H1 (cell line): ENCODE measurements at regions not wholly inside any gene's neighbourhood (a gene's known extent, or its start where the extent isn't known, plus 50 kb on each side); places are given as distances from the start of the nearest gene placed in this dataset.

Experiments used
- CTCF ChIA-PET: fragments of 300-600 bp; sonication (Branson Sonifier 250); formaldehyde crosslinking; loops from one replicate; lab custom pipeline; 2021; ENCODE audit not compliant: partially characterized antibody; lab: Charles Lee
- POLR2A ChIA-PET: fragments of 300-600 bp; sonication (Branson Sonifier 250); formaldehyde crosslinking; loops from one replicate; lab custom pipeline; 2021; ENCODE audit warnings: inconsistent platforms; ENCODE audit not compliant: partially characterized antibody; lab: Charles Lee
- DNase-seq, 2 experiments: peaks; one replicate each; pipeline versions ENCODE4 v3.0.0 to v3.0.0-alpha.2; 2010 to 2022; ENCODE audit warnings: low spot score in 2 of 2, low read depth in 1 of 2, mixed read lengths in 1 of 2
- FAIRE-seq: peaks from 2 replicates; lab custom pipeline; 2011; peaks lifted over from hg19 to GRCh38; lab: Jason Lieb, UNC
- H2AFZ ChIP-seq: 2 replicates; pipeline ENCODE4 v1.8.1; 2012; ENCODE audit warnings: low read length, inconsistent platforms
- H2AK5ac ChIP-seq: 2 replicates; pipeline ENCODE4 v1.6.1; 2013; ENCODE audit warnings: low read depth, low read length
- H2BK120ac ChIP-seq: replicated peaks from 2 replicates; pipeline ENCODE3; 2013; ENCODE audit warnings: low read depth, low read length, inconsistent platforms
- H2BK12ac ChIP-seq: 2 replicates; pipeline ENCODE4 v1.6.1; 2013; ENCODE audit warnings: low read depth, low read length
- H2BK15ac ChIP-seq: 2 replicates; pipeline ENCODE4 v1.6.1; 2013; ENCODE audit warnings: low read length
- H2BK20ac ChIP-seq: 2 replicates; pipeline ENCODE4 v1.6.1; 2013; ENCODE audit warnings: low read length
- H2BK5ac ChIP-seq: 2 replicates; pipeline ENCODE4 v1.6.1; 2013; ENCODE audit warnings: low read depth, low read length
- H3K14ac ChIP-seq: 2 replicates; pipeline ENCODE4 v1.6.1; 2013; ENCODE audit warnings: inconsistent platforms; ENCODE audit not compliant: insufficient read length
- H3K18ac ChIP-seq: 2 replicates; pipeline ENCODE4 v1.6.1; 2013; ENCODE audit warnings: low read length; ENCODE audit errors: extremely low read depth
- H3K23ac ChIP-seq: 2 replicates; pipeline ENCODE4 v1.6.1; 2013; ENCODE audit warnings: inconsistent platforms; ENCODE audit not compliant: insufficient read length
- H3K23me2 ChIP-seq: 2 replicates; pipeline ENCODE4 v1.6.1; 2013; ENCODE audit warnings: low read depth, low read length
- H3K27ac ChIP-seq: 2 replicates; pipeline ENCODE4 v1.6.1; 2011; ENCODE audit warnings: low read depth, low read length, inconsistent platforms
- H3K27me3 ChIP-seq, 4 experiments: replicated peaks in 1 of 4; 1 replicate in 1 of 4; 2 replicates in 3 of 4; pipeline versions ENCODE4 v1.6.1 to v1.8.1; 2011 to 2013; ENCODE audit warnings: low read length in 3 of 4, mild to moderate bottlenecking in 3 of 4, inconsistent platforms in 2 of 4, mixed read lengths in 2 of 4, moderate library complexity in 1 of 4; ENCODE audit not compliant: control insufficient read depth in 3 of 4, insufficient read depth in 3 of 4; ENCODE audit errors: extremely low read depth in 1 of 4
- H3K36me3 ChIP-seq, 4 experiments: 2 replicates each; pipeline versions ENCODE4 v1.6.1 to v1.8.1; 2011 to 2013; ENCODE audit warnings: mild to moderate bottlenecking in 4 of 4, low read length in 3 of 4, moderate library complexity in 2 of 4, control low read depth in 1 of 4, inconsistent platforms in 1 of 4; ENCODE audit not compliant: insufficient read depth in 4 of 4, control insufficient read depth in 2 of 4
- H3K4ac ChIP-seq: replicated peaks from 2 replicates; pipeline ENCODE3; 2013; ENCODE audit warnings: low read length, low read depth, mixed read lengths, inconsistent platforms; ENCODE audit not compliant: insufficient read length
- H3K4me1 ChIP-seq, 4 experiments: replicated peaks in 1 of 4; 1 replicate in 1 of 4; 2 replicates in 3 of 4; pipeline versions ENCODE4 v1.6.1 to v1.8.1; 2011 to 2013; ENCODE audit warnings: low read length in 3 of 4, inconsistent platforms in 2 of 4, mixed read lengths in 1 of 4; ENCODE audit not compliant: insufficient read depth in 4 of 4, control insufficient read depth in 3 of 4
- H3K4me2 ChIP-seq, 2 experiments: 2 replicates each; pipeline versions ENCODE4 v1.6.1 to v1.8.1; 2011 to 2013; ENCODE audit warnings: low read depth in 2 of 2, low read length in 2 of 2, control low read depth in 1 of 2, inconsistent platforms in 1 of 2, mild to moderate bottlenecking in 1 of 2; ENCODE audit not compliant: insufficient read depth in 1 of 2
- H3K4me3 ChIP-seq, 4 experiments: fragments of 200-600, 300-600 bp in 1 of 4; sonication (generic), shearing (Covaris generic), sonication (Bioruptor Twin) in 1 of 4; 2 replicates each; pipeline versions ENCODE4 v1.5.1 to v1.8.1; 2011 to 2016; ENCODE audit warnings: low read length in 4 of 4, low read depth in 3 of 4, control low read depth in 2 of 4, inconsistent platforms in 2 of 4, mild to moderate bottlenecking in 2 of 4, mixed read lengths in 1 of 4, moderate library complexity in 1 of 4; ENCODE audit not compliant: insufficient read depth in 2 of 4; ENCODE audit errors: extremely low read depth in 1 of 4
- H3K56ac ChIP-seq: replicated peaks from 2 replicates; pipeline ENCODE3; 2013; ENCODE audit warnings: low read depth, mild to moderate bottlenecking, mixed read lengths, low read length, inconsistent platforms; ENCODE audit not compliant: insufficient read length
- H3K79me1 ChIP-seq: 2 replicates; pipeline ENCODE4 v1.6.1; 2013; ENCODE audit warnings: low read depth, low read length, control low read depth
- H3K79me2 ChIP-seq, 2 experiments: 2 replicates each; pipeline versions ENCODE4 v1.6.1 to v1.8.1; 2012 to 2013; ENCODE audit warnings: low read length in 2 of 2, mild to moderate bottlenecking in 2 of 2, inconsistent platforms in 1 of 2; ENCODE audit not compliant: insufficient read depth in 2 of 2, control insufficient read depth in 1 of 2
- H3K9ac ChIP-seq, 4 experiments: replicated peaks in 1 of 4; 1 replicate in 1 of 4; 2 replicates in 3 of 4; pipeline versions ENCODE4 v1.6.1 to v1.8.1; 2011 to 2013; ENCODE audit warnings: low read depth in 3 of 4, low read length in 3 of 4, control low read depth in 2 of 4, mild to moderate bottlenecking in 2 of 4, moderate library complexity in 2 of 4, inconsistent platforms in 1 of 4; ENCODE audit errors: extremely low read depth in 1 of 4
- H3K9me3 ChIP-seq, 2 experiments: 2 replicates each; pipeline versions ENCODE4 v1.6.1 to v1.8.1; 2012 to 2013; ENCODE audit warnings: mild to moderate bottlenecking in 2 of 2, moderate library complexity in 2 of 2, control low read depth in 1 of 2, inconsistent platforms in 1 of 2, low read depth in 1 of 2, low read length in 1 of 2, mixed read lengths in 1 of 2; ENCODE audit not compliant: insufficient read depth in 2 of 2
- H4K20me1 ChIP-seq, 2 experiments: replicated peaks in 1 of 2; 2 replicates each; pipeline versions ENCODE3 to v1.8.1; 2011 to 2013; ENCODE audit warnings: inconsistent platforms in 2 of 2, low read length in 2 of 2, mild to moderate bottlenecking in 1 of 2; ENCODE audit not compliant: insufficient read depth in 2 of 2, control insufficient read depth in 1 of 2
- H4K5ac ChIP-seq: 2 replicates; pipeline ENCODE4 v1.6.1; 2013; ENCODE audit warnings: low read length, low read depth, mixed read lengths, inconsistent platforms; ENCODE audit not compliant: insufficient read length
- H4K8ac ChIP-seq: 2 replicates; pipeline ENCODE4 v1.8.0; 2013; ENCODE audit warnings: mild to moderate bottlenecking, moderate library complexity, low read length, inconsistent platforms; ENCODE audit not compliant: insufficient read depth; ENCODE audit errors: extremely low read depth
- H4K91ac ChIP-seq: replicated peaks from 2 replicates; pipeline ENCODE3; 2013; ENCODE audit warnings: low read length, mixed read lengths, inconsistent platforms; ENCODE audit not compliant: insufficient read length
- BACH1 ChIP-seq: IDR thresholded peaks from 2 replicates; pipeline ENCODE4 v1.6.1; 2012; ENCODE audit warnings: low read length, improper control_type of control experiment
- CBX8 ChIP-seq: fragments of 300-800, 300-1000 bp; sonication (generic); IDR thresholded peaks from 2 replicates; pipeline ENCODE4 v1.7.1; 2016; ENCODE audit warnings: low read depth, low read length, borderline replicate concordance
- CREB1 ChIP-seq: IDR thresholded peaks from 2 replicates; pipeline ENCODE4 v1.6.1; 2012; ENCODE audit warnings: inconsistent platforms
- EGR1 ChIP-seq: IDR thresholded peaks from 2 replicates; pipeline ENCODE4 v1.6.1; 2011; ENCODE audit warnings: low read depth, low read length, borderline replicate concordance
- HDAC6 ChIP-seq: IDR thresholded peaks from one replicate; pipeline ENCODE4 v1.7.1; 2012; ENCODE audit warnings: low read depth, mild to moderate bottlenecking, inconsistent platforms, low read length, moderate library complexity
- NRF1 ChIP-seq: IDR thresholded peaks from 2 replicates; pipeline ENCODE4 v1.6.1; 2011; ENCODE audit warnings: mild to moderate bottlenecking, low read depth, low read length, improper control_type of control experiment
- POLR2A ChIP-seq, 2 experiments: IDR thresholded peaks; 1 replicate in 1 of 2; 2 replicates in 1 of 2; pipeline ENCODE4 v1.6.1; 2011; ENCODE audit warnings: low read depth in 2 of 2, low read length in 2 of 2, mild to moderate bottlenecking in 2 of 2; ENCODE audit errors: control extremely low read depth in 1 of 2
- RXRA ChIP-seq: IDR thresholded peaks from 2 replicates; pipeline ENCODE4 v1.6.1; 2011; ENCODE audit warnings: low read depth, mild to moderate bottlenecking, low read length, moderate library complexity; ENCODE audit not compliant: insufficient read depth
- SAP30 ChIP-seq: fragments of 300-600 bp; sonication (generic); IDR thresholded peaks from 2 replicates; pipeline ENCODE4 v1.7.1; 2012; ENCODE audit warnings: low read length, moderate library complexity, mild to moderate bottlenecking, inconsistent platforms; ENCODE audit not compliant: insufficient read depth, insufficient replicate concordance
- SIN3A ChIP-seq, 2 experiments: IDR thresholded peaks in 1 of 2; conservative IDR thresholded peaks in 1 of 2; 2 replicates each; pipeline ENCODE4 v1.6.1; 2011 to 2012; ENCODE audit warnings: low read length in 2 of 2, improper control_type of control experiment in 1 of 2, low read depth in 1 of 2, mild to moderate bottlenecking in 1 of 2
- SP1 ChIP-seq: IDR thresholded peaks from 2 replicates; pipeline ENCODE4 v1.6.1; 2011; ENCODE audit warnings: low read depth, low read length
- SP4 ChIP-seq: IDR thresholded peaks from 2 replicates; pipeline ENCODE4 v1.6.1; 2012; ENCODE audit warnings: low read length, inconsistent platforms
- TBP ChIP-seq: IDR thresholded peaks from 2 replicates; pipeline ENCODE4 v1.6.1; 2011; ENCODE audit warnings: low read depth, low read length, improper control_type of control experiment
- TCF12 ChIP-seq: IDR thresholded peaks from 2 replicates; pipeline ENCODE4 v1.6.1; 2011; ENCODE audit warnings: low read depth, mild to moderate bottlenecking, low read length
- YY1 ChIP-seq: IDR thresholded peaks from 2 replicates; pipeline ENCODE4 v1.6.1; 2011; ENCODE audit warnings: low read depth, mild to moderate bottlenecking, low read length
- WGBS, 2 experiments: shearing (Covaris generic) in 1 of 2; methylation state at CpG; one replicate each; pipeline versions ENCODE4 v1.1.6 to v1.1.7; 2013 to 2015; ENCODE audit warnings: low lambda C conversion rate in 2 of 2, mixed read lengths in 2 of 2, inconsistent platforms in 1 of 2, low coverage in 1 of 2, missing lambda C conversion rate in 1 of 2; ENCODE audit not compliant: insufficient replicate concordance in 2 of 2, insufficient coverage in 1 of 2, insufficient read length in 1 of 2; ENCODE audit errors: extremely low coverage in 1 of 2, missing lambda C conversion rate in 1 of 2; 5-methylcytosine and 5-hydroxymethylcytosine counted together
- TF ChIP-seq, protein P1 (sequence below): IDR thresholded peaks from 2 replicates; pipeline ENCODE4 v1.6.1; 2011; ENCODE audit warnings: low read depth, mild to moderate bottlenecking, low read length; ENCODE audit not compliant: insufficient read depth

DNA sequence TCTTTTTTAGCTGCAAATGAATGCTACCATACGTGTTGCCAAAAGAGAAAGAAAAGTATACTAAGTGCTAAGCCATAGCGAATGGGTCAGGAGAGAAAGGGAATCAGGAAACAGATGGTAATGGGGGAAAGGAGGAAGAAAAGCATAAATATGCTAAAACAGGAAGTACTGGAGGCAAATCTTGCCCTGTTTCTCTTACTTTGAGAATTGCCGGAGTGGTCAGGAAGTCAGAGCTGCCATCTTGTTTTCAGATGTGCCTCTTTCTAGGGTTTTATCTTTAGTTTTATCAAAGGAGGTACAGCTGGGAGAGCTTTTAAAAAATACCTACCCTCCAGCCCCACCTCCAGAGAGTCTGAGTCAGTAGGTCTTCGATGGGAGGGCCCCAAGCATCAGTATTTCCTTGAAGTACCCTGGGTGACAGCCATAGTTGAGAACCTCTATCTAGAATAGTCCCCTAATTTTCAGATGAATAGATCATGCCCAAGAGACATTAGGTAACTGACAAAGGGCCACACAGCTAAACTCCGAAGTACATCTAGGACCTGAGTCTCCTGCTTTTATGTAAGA lies 193.3 kb downstream of the CLIC5 start:
- no peak overlapping the region for H4K8ac ChIP-seq
- no peak overlapping the region for H3K27ac ChIP-seq
- H3K18ac ChIP-seq: no peak overlapping the region
- H3K56ac ChIP-seq: no peak overlapping the region
- no peak overlapping the region for H2AFZ ChIP-seq
- H3K36me3 ChIP-seq: no peaks in the 10 kb centered on the region
- H4K91ac ChIP-seq: no peak overlapping the region
- H3K23me2 ChIP-seq: no peaks in the 10 kb centered on the region
- no peak overlapping the region for H3K4me2 ChIP-seq
- no peak overlapping the region for H3K9ac ChIP-seq
- POLR2A ChIA-PET: no interaction called here
- no peaks in the 10 kb centered on the region for H3K4me1 ChIP-seq
- no peaks in the 10 kb centered on the region for H4K20me1 ChIP-seq
- 83% methylated on average over 5 of the region's 5 CpGs; no CpG with 5 or more reads in 1 of the 2 experiments for WGBS, 2 experiments
- no peaks in the 10 kb centered on the region for H3K79me2 ChIP-seq
- H3K4ac ChIP-seq: no peak overlapping the region
- H3K23ac ChIP-seq: no peak overlapping the region
- H2BK12ac ChIP-seq: no peak overlapping the region
- no peaks in the 10 kb centered on the region for H3K27me3 ChIP-seq
- FAIRE-seq: no peak
- H3K9me3 ChIP-seq: no peaks in the 10 kb centered on the region
- CTCF ChIA-PET: interaction anchor here (0.7 kb wide), 1 partner anchor 27 kb away, joined by 3 read pairs; no protein-coding TSS in a partner anchor
- H3K4me3 ChIP-seq: no peak overlapping the region
- no peak overlapping the region for H2AK5ac ChIP-seq
- H2BK120ac ChIP-seq: no peak overlapping the region
- H2BK15ac ChIP-seq: no peak overlapping the region
- H3K14ac ChIP-seq: no peak overlapping the region
- no peak overlapping the region for H4K5ac ChIP-seq
- H2BK20ac ChIP-seq: no peak overlapping the region
- no peak for DNase-seq
- no peaks in the 10 kb centered on the region for H3K79me1 ChIP-seq
- H2BK5ac ChIP-seq: no peak overlapping the region
- no peak for TF ChIP-seq HDAC6
- no peak for TF ChIP-seq CREB1
- no peak for TF ChIP-seq CBX8
- no peak for TF ChIP-seq BACH1
- TF ChIP-seq, protein P1, sequence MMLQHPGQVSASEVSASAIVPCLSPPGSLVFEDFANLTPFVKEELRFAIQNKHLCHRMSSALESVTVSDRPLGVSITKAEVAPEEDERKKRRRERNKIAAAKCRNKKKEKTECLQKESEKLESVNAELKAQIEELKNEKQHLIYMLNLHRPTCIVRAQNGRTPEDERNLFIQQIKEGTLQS: no peak
- no peak for TF ChIP-seq TBP
- TF ChIP-seq EGR1: no peak
- TF ChIP-seq SIN3A (conservative IDR thresholded peaks at IDR 0.05 in 1 of 2, IDR thresholded peaks at IDR 0.05 in 1 of 2; ENCODE audit: low read depth in 1 of 2, low read length in 2 of 2): no peak
- no peak for TF ChIP-seq TCF12
- TF ChIP-seq SP1: no peak
- TF ChIP-seq SAP30: no peak
- TF ChIP-seq NRF1: no peak
- TF ChIP-seq POLR2A (IDR thresholded peaks at IDR 0.05; ENCODE audit: control extremely low read depth in 1 of 2, low read depth in 2 of 2, low read length in 2 of 2): no peak
- no peak for TF ChIP-seq SP4
- no peak for TF ChIP-seq YY1
- TF ChIP-seq RXRA: no peak
